Keratinocyte (primary cell): ENCODE measurements at regions not wholly inside any gene's neighbourhood (a gene's known extent, or its start where the extent isn't known, plus 50 kb on each side); places are given as distances from the start of the nearest gene placed in this dataset.

ENCODE experiments used
- EZH2 ChIP-seq: IDR thresholded peaks from one replicate; pipeline ENCODE4 v1.6.1; 2012; ENCODE audit warnings: inconsistent platforms, mild to moderate bottlenecking, low read length, moderate library complexity
- TF ChIP-seq, protein P1 (sequence below), 3 experiments: IDR thresholded peaks in 1 of 3; conservative IDR thresholded peaks in 1 of 3; optimal IDR thresholded peaks in 1 of 3; 2 replicates in 2 of 3; 3 replicates in 1 of 3; pipeline versions ENCODE3 to v1.5.1; 2011; ENCODE audit warnings: low read length in 3 of 3, mild to moderate bottlenecking in 3 of 3, moderate library complexity in 2 of 3, control low read depth in 1 of 3, inconsistent platforms in 1 of 3; ENCODE audit not compliant: insufficient read depth in 2 of 3; ENCODE audit errors: extremely low read depth in 1 of 3

GRCh38 chr20:11853359-11853758, 64.3 kb upstream of the BTBD3 start:
- TF ChIP-seq, protein P1, sequence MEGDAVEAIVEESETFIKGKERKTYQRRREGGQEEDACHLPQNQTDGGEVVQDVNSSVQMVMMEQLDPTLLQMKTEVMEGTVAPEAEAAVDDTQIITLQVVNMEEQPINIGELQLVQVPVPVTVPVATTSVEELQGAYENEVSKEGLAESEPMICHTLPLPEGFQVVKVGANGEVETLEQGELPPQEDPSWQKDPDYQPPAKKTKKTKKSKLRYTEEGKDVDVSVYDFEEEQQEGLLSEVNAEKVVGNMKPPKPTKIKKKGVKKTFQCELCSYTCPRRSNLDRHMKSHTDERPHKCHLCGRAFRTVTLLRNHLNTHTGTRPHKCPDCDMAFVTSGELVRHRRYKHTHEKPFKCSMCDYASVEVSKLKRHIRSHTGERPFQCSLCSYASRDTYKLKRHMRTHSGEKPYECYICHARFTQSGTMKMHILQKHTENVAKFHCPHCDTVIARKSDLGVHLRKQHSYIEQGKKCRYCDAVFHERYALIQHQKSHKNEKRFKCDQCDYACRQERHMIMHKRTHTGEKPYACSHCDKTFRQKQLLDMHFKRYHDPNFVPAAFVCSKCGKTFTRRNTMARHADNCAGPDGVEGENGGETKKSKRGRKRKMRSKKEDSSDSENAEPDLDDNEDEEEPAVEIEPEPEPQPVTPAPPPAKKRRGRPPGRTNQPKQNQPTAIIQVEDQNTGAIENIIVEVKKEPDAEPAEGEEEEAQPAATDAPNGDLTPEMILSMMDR (optimal IDR thresholded peaks at IDR 0.05 in 1 of 3, IDR thresholded peaks at IDR 0.05 in 1 of 3, conservative IDR thresholded peaks at IDR 0.05 in 1 of 3; ENCODE audit: extremely low read depth in 1 of 3, insufficient read depth in 2 of 3, low read length in 3 of 3) = no peak
- no peak for TF ChIP-seq EZH2
